ENCODE measurements at regions not wholly inside any gene's neighbourhood (a gene's known extent, or its start where the extent isn't known, plus 50 kb on each side); places are given as distances from the start of the nearest gene placed in this dataset.

DNA sequence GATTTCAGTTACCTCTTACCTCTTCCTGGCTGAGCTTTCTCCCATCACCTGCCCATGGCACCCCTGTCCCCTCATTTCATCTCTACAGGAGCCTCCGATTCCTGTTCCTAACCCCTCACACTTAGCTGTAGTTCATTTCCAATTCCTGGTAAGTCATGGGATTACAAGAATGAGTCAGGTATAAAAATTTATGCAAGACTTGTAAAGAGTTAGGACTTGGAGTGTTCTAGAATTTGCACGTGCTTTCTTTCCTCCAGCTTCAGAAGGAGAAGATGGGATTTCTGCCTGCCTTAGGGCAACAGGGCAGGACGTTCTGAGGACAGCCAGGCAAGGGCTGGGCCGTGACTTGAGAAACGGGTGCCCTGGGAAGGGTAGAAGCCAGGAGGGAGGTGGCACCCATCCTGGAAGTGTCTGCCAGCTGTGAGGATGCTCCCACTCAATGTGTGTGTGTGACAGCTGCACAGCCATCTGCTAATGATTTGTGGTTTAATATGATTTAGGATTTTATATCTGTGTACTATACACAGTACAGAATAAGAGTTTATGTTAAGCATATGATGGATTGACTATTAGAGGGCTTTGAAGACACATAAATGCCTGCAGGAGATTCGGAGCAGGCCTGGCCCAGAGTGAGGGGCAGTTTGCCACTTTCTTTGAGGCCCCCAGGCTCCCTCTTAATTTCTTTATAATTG lies 81.5 kb upstream of the VIPR2 start:
- no peak overlapping the region for H3K4me3 ChIP-seq (ENCODE audit: low read length)
- TF ChIP-seq, protein P1, sequence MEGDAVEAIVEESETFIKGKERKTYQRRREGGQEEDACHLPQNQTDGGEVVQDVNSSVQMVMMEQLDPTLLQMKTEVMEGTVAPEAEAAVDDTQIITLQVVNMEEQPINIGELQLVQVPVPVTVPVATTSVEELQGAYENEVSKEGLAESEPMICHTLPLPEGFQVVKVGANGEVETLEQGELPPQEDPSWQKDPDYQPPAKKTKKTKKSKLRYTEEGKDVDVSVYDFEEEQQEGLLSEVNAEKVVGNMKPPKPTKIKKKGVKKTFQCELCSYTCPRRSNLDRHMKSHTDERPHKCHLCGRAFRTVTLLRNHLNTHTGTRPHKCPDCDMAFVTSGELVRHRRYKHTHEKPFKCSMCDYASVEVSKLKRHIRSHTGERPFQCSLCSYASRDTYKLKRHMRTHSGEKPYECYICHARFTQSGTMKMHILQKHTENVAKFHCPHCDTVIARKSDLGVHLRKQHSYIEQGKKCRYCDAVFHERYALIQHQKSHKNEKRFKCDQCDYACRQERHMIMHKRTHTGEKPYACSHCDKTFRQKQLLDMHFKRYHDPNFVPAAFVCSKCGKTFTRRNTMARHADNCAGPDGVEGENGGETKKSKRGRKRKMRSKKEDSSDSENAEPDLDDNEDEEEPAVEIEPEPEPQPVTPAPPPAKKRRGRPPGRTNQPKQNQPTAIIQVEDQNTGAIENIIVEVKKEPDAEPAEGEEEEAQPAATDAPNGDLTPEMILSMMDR (IDR thresholded peaks at IDR 0.05; ENCODE audit: insufficient read depth, low read depth, low read length, missing control alignments) = no peak
- no peak for DNase-seq (ENCODE audit: low read depth)

DNA sequence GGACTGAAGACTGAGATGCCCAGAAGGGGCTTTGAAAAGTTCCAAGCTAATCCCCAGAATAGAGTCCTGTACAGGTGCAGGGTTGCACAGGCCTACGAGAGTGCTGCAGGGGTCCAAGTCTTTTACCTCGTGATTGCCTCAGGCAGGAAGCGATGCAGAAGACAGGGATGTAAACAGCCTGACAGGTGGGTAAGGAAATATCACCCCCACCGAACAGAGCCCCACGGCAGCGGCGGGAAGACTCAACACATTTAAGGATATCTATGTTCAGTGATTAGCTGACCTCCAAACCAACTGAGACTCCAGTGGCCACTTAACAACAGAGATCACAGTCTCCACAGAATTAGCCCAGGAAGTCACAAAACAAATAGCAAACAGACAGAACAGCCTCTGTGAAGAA lies 73.9 kb upstream of the VIPR2 start:
- TF ChIP-seq, protein P1 (IDR thresholded peaks at IDR 0.05; ENCODE audit: insufficient read depth, low read depth, low read length, missing control alignments) = no peak
- no peak for DNase-seq (ENCODE audit: low read depth)
- no peak overlapping the region for H3K4me3 ChIP-seq (ENCODE audit: low read length)

DNA sequence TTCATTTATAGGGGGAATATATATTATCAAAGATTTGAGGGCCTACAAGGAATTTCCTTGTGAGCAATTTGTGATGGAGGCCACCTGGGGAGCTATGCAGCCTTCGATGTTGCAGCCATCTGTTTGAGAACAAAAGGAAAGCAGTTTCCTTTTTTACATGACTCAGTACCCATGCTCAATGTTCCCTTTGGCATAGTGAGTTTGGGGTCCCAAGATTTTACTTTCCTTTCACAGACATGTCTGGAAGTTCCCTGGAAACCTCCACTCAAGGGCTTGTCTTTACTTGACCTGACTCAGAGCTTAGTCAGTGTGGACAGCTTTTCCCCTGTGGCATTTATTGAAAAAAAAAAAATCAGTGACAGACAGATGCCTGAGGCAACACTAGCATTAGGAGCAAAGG lies 73.5 kb upstream of the VIPR2 start:
- TF ChIP-seq, protein P1 (IDR thresholded peaks at IDR 0.05; ENCODE audit: insufficient read depth, low read depth, low read length, missing control alignments) = no peak
- peak; percentile 24 for DNase-seq (ENCODE audit: low read depth)
- no peak overlapping the region for H3K4me3 ChIP-seq (ENCODE audit: low read length)

DNA sequence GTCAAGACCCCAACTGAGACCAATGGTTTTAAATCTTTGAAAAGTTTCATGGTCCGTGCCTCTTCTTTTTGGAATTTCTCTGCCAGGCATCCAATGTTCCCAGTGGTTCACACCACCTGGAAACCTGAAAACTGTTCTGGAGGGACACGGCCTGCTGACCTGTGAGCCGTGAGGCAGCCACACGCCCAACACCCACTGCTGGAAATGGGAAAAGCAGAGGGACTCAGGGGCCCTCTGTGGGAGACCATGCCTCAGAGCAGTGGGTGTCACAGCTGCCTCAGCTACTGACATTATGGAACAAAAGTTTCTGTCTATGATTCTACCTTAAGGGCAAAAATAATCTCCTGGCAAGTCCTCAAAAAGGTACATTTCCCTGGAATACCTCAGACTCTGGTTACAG lies 70.4 kb upstream of the VIPR2 start:
- H3K4me3 ChIP-seq (ENCODE audit: low read length) = no peak overlapping the region
- TF ChIP-seq, protein P1 (IDR thresholded peaks at IDR 0.05; ENCODE audit: insufficient read depth, low read depth, low read length, missing control alignments) = no peak
- no peak for DNase-seq (ENCODE audit: low read depth)

DNA sequence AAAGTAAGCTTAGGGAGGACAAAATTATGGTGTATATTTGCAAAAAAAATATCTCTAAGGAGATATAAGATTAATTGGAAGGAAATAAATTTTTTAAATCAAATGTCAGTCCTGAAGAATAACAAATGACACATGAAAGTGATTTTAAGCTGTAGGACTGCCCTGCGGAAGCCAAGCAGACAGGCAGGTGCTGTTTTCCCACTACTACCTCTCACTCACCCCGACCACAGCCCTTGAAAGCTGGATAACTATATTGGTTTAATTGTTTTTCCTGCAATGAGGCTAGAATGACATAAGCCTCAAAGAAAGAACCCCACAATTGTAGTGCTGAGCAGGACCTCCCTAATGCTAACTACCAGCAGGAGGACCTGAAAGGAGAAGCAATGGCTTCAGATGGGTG lies 68.6 kb upstream of the VIPR2 start:
- DNase-seq (ENCODE audit: low read depth) = no peak
- TF ChIP-seq, protein P1 (IDR thresholded peaks at IDR 0.05; ENCODE audit: insufficient read depth, low read depth, low read length, missing control alignments) = no peak
- H3K4me3 ChIP-seq (ENCODE audit: low read length) = no peak overlapping the region

DNA sequence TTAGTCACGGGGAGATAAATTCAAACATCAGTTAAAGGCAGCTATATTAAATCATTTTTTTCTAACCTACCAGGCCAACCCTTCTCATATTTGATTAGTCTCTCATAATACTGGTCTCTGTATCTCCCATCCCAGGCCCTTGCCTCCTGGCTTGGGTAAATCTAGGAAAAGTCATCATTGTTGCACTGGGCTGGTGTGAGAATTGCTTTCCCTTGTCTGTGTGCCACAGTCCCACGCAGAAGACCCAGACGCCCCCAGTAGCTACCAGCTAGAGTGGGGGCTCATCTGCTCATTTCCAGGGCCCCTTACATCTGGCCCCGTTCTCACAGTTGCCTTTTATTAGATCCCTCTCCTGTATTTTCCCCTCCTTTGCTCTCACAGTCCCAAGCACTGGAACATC lies 67.6 kb upstream of the VIPR2 start:
- no peak overlapping the region for H3K4me3 ChIP-seq (ENCODE audit: low read length)
- DNase-seq (ENCODE audit: low read depth) = no peak

More for the DNA sequence above, 67.6 kb upstream of the VIPR2 start:
- TF ChIP-seq, protein P1 (IDR thresholded peaks at IDR 0.05; ENCODE audit: insufficient read depth, low read depth, low read length, missing control alignments) = no peak
